Stomach (tissue), 8 donors: ENCODE measurements at regions not wholly inside any gene's neighbourhood (a gene's known extent, or its start where the extent isn't known, plus 50 kb on each side); places are given as distances from the start of the nearest gene placed in this dataset.
A peak's percentile ranks its signal among the peaks of the same experiment; 100 is the strongest.

Source experiments
- DNase-seq, 2 donors: peaks; one replicate each; pipeline versions ENCODE4 v3.0.0 to v3.0.0-alpha.2; 2013 to 2019
- H3K27ac ChIP-seq, 5 donors: fragments of 200-600 bp in 4 of 5; sonication (generic) in 4 of 5; one replicate each; pipeline ENCODE4 v1.5.1; 2013 to 2019; ENCODE audit warnings: mild to moderate bottlenecking in 1 of 5, moderate library complexity in 1 of 5
- H3K27me3 ChIP-seq, 3 donors: fragments of 200-600 bp; sonication (generic); one replicate each; pipeline ENCODE4 v1.5.1; 2017 to 2019; ENCODE audit warnings: mixed run types in 1 of 3
- H3K36me3 ChIP-seq, 4 donors: fragments of 200-600 bp; sonication (generic); 1 replicate in 3 of 4; 2 replicates in 1 of 4; pipeline ENCODE4 v1.5.1; 2016 to 2019
- H3K4me1 ChIP-seq, 4 donors: fragments of 200-600 bp; sonication (generic); one replicate each; pipeline ENCODE4 v1.5.1; 2016 to 2019
- H3K4me3 ChIP-seq, 4 donors: fragments of 200-600 bp; sonication (generic) in 3 of 4; one replicate each; pipeline ENCODE4 v1.5.1; 2016 to 2019; ENCODE audit warnings: mild to moderate bottlenecking in 1 of 4
- H3K9me3 ChIP-seq, 4 donors: fragments of 200-600 bp; sonication (generic); one replicate each; pipeline ENCODE4 v1.5.1; 2016 to 2019
- EP300 ChIP-seq: sonication (generic); formaldehyde crosslinking; IDR thresholded peaks from one replicate; pipeline ENCODE4 v1.6.1; 2017; ENCODE audit warnings: antibody characterized with exemption
- POLR2A ChIP-seq, 4 donors: fragments of 450-650 bp; IDR thresholded peaks; one replicate each; pipeline ENCODE4 v1.6.1; 2016; ENCODE audit warnings: antibody characterized with exemption in 4 of 4, control low read depth in 2 of 4, mild to moderate bottlenecking in 1 of 4, moderate library complexity in 1 of 4
- POLR2AphosphoS5 ChIP-seq, 3 donors: sonication (generic); formaldehyde crosslinking; IDR thresholded peaks; one replicate each; pipeline ENCODE4 v1.6.1; 2016; ENCODE audit warnings: antibody characterized with exemption in 3 of 3
- WGBS, 5 donors: extraction: QIAGEN DNeasy Blood & Tissue Kit in 3 of 5; methylation state at CpG; one replicate each; pipeline versions ENCODE4 v1.1.5 to v1.1.7; 2013 to 2018; 5-methylcytosine and 5-hydroxymethylcytosine counted together
- intact Hi-C: fragments of 100-400 bp; cut with DNase I; formaldehyde crosslinking; loops from one replicate; pipeline ENCODE4 v1.15.1; 2023; ENCODE audit warnings: low total_unique reads
- TF ChIP-seq, protein P1 (sequence below), 7 experiments: fragments of 450-650 bp in 4 of 7; fragments of 200-600 bp in 3 of 7; sonication (generic) in 3 of 7; IDR thresholded peaks; one replicate each; pipeline ENCODE4 v1.5.1; 2016 to 2019; ENCODE audit warnings: antibody characterized with exemption in 7 of 7, control low read depth in 2 of 7, mild to moderate bottlenecking in 1 of 7
- donor health status: healthy with polysubstance abuse.
- donor health status: Bipolar disorder and iron deficiency.
- donor health status: healthy.

DNA sequence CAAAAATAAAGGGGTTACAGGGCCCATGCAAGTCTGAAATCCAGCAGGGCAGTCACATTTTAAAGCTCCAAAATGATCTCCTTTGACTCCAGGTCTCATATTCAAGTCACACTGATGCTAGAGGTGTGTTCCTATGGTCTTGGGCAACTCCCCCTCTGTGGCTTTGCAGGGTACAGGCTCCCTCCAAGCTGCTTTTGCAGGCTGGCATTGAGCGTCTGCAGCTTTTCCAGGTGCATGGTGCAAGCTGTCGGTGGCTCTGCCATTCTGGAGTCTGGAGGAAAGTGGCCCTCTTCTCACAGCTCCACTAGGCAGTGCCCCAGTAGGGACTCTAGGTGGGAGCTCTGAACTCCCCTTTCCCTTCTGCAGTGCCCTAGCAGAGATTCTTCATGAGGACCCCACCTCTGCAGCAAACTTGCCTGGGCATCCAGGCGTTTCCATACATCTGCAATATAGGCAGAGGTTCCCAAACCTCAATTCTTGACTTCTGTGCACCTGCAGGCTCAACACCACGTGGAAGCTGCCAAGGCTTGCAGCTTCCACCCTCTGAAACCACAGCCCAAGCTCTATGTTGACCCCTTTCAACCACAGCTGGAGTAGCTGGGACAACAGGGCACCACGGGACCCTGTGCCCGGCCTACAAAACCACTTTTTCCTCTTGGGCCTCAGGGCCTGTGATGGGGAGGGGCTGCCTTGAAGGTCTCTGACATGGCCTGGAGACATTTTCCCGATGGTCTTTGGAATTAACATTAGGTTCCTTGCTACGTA lies 80.1 kb upstream of the PLSCR5 start:
- intact Hi-C loops: no loop called here

DNA sequence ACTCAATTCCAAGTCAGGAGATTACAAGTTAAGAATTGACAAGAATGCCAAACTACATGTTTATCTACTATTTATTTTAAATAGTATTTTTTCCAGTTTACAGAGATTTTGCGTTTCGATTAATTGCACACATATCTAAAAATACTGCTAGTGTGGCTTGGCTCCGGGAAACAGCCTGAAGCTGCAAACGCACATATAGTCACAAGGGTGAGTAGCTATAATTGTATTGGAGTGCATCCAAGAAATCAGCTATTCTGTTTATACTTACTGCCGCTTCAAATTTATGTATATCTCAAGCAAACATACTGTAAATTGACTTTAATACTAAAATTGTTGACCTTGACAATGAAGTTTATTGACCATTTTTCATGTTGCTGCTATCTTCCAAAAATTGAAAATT lies 77.0 kb upstream of the PLSCR5 start:
- peak in 1 of 2 donors; percentile 36 for DNase-seq
- peaks cover 0 to 14% (median 0%) of the 10 kb centered on the region in 4 donors for H3K4me1 ChIP-seq
- no peak overlapping the region for H3K4me3 ChIP-seq
- H3K36me3 ChIP-seq: no peaks in the 10 kb centered on the region
- H3K9me3 ChIP-seq: no peaks in the 10 kb centered on the region
- no peak overlapping the region for H3K27ac ChIP-seq
- no peaks in the 10 kb centered on the region for H3K27me3 ChIP-seq
- intact Hi-C loops: no loop called here
- TF ChIP-seq, protein P1, sequence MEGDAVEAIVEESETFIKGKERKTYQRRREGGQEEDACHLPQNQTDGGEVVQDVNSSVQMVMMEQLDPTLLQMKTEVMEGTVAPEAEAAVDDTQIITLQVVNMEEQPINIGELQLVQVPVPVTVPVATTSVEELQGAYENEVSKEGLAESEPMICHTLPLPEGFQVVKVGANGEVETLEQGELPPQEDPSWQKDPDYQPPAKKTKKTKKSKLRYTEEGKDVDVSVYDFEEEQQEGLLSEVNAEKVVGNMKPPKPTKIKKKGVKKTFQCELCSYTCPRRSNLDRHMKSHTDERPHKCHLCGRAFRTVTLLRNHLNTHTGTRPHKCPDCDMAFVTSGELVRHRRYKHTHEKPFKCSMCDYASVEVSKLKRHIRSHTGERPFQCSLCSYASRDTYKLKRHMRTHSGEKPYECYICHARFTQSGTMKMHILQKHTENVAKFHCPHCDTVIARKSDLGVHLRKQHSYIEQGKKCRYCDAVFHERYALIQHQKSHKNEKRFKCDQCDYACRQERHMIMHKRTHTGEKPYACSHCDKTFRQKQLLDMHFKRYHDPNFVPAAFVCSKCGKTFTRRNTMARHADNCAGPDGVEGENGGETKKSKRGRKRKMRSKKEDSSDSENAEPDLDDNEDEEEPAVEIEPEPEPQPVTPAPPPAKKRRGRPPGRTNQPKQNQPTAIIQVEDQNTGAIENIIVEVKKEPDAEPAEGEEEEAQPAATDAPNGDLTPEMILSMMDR (IDR thresholded peaks at IDR 0.05): no peak
- no peak for TF ChIP-seq POLR2A (IDR thresholded peaks at IDR 0.05)
- TF ChIP-seq EP300: no peak
- no peak for TF ChIP-seq POLR2AphosphoS5 (IDR thresholded peaks at IDR 0.05)
- 14 to 25% (median 20%) methylated on average over 5 of the region's 5 CpGs for WGBS, 5 donors

More for the DNA sequence above, 80.1 kb upstream of the PLSCR5 start:
- H3K4me3 ChIP-seq: no peak overlapping the region
- no peaks in the 10 kb centered on the region for H3K36me3 ChIP-seq
- WGBS, 5 donors: 77 to 89% (median 80%) methylated on average over 7 to 8 of the region's 8 CpGs
- H3K9me3 ChIP-seq: no peaks in the 10 kb centered on the region
- H3K27ac ChIP-seq: no peak overlapping the region
- peaks cover 0 to 14% (median 0%) of the 10 kb centered on the region in 4 donors for H3K4me1 ChIP-seq
- TF ChIP-seq POLR2A (IDR thresholded peaks at IDR 0.05): no peak
- TF ChIP-seq, protein P1 (IDR thresholded peaks at IDR 0.05): no peak
- no peak for TF ChIP-seq EP300
- no peak for TF ChIP-seq POLR2AphosphoS5 (IDR thresholded peaks at IDR 0.05)
- no peak for DNase-seq
- H3K27me3 ChIP-seq: no peaks in the 10 kb centered on the region

DNA sequence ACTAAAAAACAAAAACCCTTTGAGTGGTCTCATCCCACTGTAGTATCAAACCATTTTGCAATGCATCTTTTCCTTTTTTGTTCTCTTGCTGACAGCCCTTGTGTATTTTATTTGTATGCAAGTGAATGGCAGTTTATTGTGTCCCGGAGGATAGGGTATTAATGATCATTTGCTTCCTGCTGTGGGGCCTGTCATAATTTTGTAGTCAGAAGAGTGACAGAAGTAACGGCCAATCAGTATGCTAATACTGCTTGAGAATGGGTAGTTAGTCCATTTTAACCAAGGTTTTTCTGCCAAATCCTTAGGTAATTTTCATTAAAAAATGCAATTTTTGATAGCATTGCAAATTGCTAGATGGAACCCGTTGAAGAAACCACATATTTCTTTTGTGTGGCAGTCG lies 75.5 kb upstream of the PLSCR5 start:
- H3K4me3 ChIP-seq: no peak overlapping the region
- H3K36me3 ChIP-seq: no peaks in the 10 kb centered on the region
- DNase-seq: no peak
- 68 to 82% (median 73%) methylated on average over 4 of the region's 4 CpGs for whole genome bisulfite sequencing, 5 donors
- no peaks in the 10 kb centered on the region for H3K9me3 ChIP-seq
- TF ChIP-seq, protein P1 (IDR thresholded peaks at IDR 0.05): no peak
- TF ChIP-seq EP300: no peak
- TF ChIP-seq POLR2AphosphoS5 (IDR thresholded peaks at IDR 0.05): no peak
- no peak for TF ChIP-seq POLR2A (IDR thresholded peaks at IDR 0.05)
- intact Hi-C loops: no loop called here
- no peak overlapping the region for H3K27ac ChIP-seq
- peaks cover 0 to 14% (median 0%) of the 10 kb centered on the region in 4 donors for H3K4me1 ChIP-seq
- no peaks in the 10 kb centered on the region for H3K27me3 ChIP-seq

DNA sequence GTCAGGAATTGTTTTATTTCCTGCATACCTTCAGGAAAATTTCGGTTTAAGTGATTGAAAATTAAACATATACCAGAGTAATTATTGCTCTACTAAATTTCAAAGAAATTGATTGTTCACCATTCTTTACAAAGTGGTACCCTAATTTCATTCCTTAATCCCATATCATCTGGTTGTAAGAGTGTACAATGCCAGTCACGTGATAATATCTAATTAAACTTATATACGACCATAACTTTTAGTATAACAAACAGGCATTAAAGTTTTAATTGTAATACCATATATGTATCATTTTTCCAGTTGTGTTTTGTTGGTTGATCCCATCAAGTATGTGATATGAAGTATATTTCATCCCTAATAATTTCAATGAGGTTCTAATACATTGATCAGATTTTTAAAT lies 74.8 kb upstream of the PLSCR5 start:
- intact Hi-C loops: no loop called here
- 64 to 76% (median 74%) methylated on average over 3 of the region's 3 CpGs for WGBS, 5 donors
- DNase-seq: no peak

DNA sequence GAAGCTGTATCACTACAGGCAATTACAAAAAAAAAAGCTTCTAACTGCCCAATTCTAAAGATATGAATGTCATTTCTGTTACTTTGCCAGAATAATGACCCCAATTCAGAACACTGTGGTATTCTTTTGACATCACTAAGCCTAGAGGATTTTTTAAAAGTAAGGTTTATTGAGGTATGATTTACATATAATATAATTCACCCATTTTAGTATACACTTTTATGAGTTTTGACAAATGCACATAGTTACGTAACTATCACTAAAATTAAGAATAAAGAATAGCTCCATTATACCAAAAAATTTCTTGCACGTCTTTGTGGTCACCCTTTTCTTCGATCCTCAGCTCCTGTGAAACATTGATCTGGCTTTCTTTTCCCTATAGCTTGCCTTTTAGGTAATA lies 74.0 kb upstream of the PLSCR5 start:
- no peak for TF ChIP-seq POLR2A (IDR thresholded peaks at IDR 0.05)
- no peak for TF ChIP-seq POLR2AphosphoS5 (IDR thresholded peaks at IDR 0.05)
- TF ChIP-seq, protein P1 (IDR thresholded peaks at IDR 0.05): no peak
- no peak for TF ChIP-seq EP300
- DNase-seq: no peak
- Histone ChIP-seq H3K4me1 (peaks cover 0 to 14% (median 0%) of the 10 kb centered on the region in 4 donors), H3K27me3 (no peaks in the 10 kb centered on the region), H3K4me3 (no peak overlapping the region), H3K9me3 (no peaks in the 10 kb centered on the region), H3K36me3 (no peaks in the 10 kb centered on the region), H3K27ac (no peak overlapping the region)
- intact Hi-C loops: no loop called here
- 69 to 87% (median 80%) methylated on average over 3 of the region's 3 CpGs for WGBS, 5 donors

More for the DNA sequence above, 74.8 kb upstream of the PLSCR5 start:
- Histone ChIP-seq H3K4me3 (no peak overlapping the region), H3K36me3 (no peaks in the 10 kb centered on the region), H3K27me3 (no peaks in the 10 kb centered on the region), H3K4me1 (peaks cover 0 to 14% (median 0%) of the 10 kb centered on the region in 4 donors), H3K27ac (no peak overlapping the region), H3K9me3 (no peaks in the 10 kb centered on the region)
- no peak for TF ChIP-seq POLR2A (IDR thresholded peaks at IDR 0.05)
- TF ChIP-seq POLR2AphosphoS5 (IDR thresholded peaks at IDR 0.05): no peak
